ENCODE measurements at regions not wholly inside any gene's neighbourhood (a gene's known extent, or its start where the extent isn't known, plus 50 kb on each side); places are given as distances from the start of the nearest gene placed in this dataset.

- TF ChIP-seq CHCHD3 (CRISPR knock-in tag; IDR thresholded peaks at IDR 0.05) (no peak), MED13 (CRISPR knock-in tag; IDR thresholded peaks at IDR 0.05) (no peak), PHF5A (CRISPR knock-in tag; IDR thresholded peaks at IDR 0.05; ENCODE audit: low read depth, unreplicated experiment) (no peak), ZSCAN29 (CRISPR knock-in tag; conservative IDR thresholded peaks at IDR 0.05) (no peak), KDM4B (CRISPR knock-in tag; IDR thresholded peaks at IDR 0.05) (no peak), POLR2A (IDR thresholded peaks at IDR 0.05; ENCODE audit: insufficient read depth in 1 of 2, low read depth in 2 of 2, low read length in 2 of 2) (no peak), YEATS2 (CRISPR knock-in tag; IDR thresholded peaks at IDR 0.05; ENCODE audit: borderline replicate concordance) (no peak), SMC3 (IDR thresholded peaks at IDR 0.05; ENCODE audit: low read length) (no peak), EP300 (IDR thresholded peaks at IDR 0.05; ENCODE audit: low read depth in 2 of 2, low read length in 2 of 2) (no peak), EP300 (CRISPR knock-in tag; IDR thresholded peaks at IDR 0.05; ENCODE audit: borderline replicate concordance) (no peak)
- TF ChIP-seq, protein P1, sequence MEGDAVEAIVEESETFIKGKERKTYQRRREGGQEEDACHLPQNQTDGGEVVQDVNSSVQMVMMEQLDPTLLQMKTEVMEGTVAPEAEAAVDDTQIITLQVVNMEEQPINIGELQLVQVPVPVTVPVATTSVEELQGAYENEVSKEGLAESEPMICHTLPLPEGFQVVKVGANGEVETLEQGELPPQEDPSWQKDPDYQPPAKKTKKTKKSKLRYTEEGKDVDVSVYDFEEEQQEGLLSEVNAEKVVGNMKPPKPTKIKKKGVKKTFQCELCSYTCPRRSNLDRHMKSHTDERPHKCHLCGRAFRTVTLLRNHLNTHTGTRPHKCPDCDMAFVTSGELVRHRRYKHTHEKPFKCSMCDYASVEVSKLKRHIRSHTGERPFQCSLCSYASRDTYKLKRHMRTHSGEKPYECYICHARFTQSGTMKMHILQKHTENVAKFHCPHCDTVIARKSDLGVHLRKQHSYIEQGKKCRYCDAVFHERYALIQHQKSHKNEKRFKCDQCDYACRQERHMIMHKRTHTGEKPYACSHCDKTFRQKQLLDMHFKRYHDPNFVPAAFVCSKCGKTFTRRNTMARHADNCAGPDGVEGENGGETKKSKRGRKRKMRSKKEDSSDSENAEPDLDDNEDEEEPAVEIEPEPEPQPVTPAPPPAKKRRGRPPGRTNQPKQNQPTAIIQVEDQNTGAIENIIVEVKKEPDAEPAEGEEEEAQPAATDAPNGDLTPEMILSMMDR (CRISPR knock-in tag; IDR thresholded peaks at IDR 0.05), result no peak
- TF ChIP-seq, protein P2, sequence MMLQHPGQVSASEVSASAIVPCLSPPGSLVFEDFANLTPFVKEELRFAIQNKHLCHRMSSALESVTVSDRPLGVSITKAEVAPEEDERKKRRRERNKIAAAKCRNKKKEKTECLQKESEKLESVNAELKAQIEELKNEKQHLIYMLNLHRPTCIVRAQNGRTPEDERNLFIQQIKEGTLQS (CRISPR knock-in tag; IDR thresholded peaks at IDR 0.05), result no peak
Observed at GRCh38 chr2:128607440-128607839, 288.8 kb upstream of the HS6ST1 start.
